ENCODE measurements at regions not wholly inside any gene's neighbourhood (a gene's known extent, or its start where the extent isn't known, plus 50 kb on each side); places are given as distances from the start of the nearest gene placed in this dataset.
A peak's percentile ranks its signal among the peaks of the same experiment; 100 is the strongest.

GRCh38 chrX:42616981-42617380 is 161.0 kb downstream of the PPP1R2C start:
- no peak for DNase-seq

DNA sequence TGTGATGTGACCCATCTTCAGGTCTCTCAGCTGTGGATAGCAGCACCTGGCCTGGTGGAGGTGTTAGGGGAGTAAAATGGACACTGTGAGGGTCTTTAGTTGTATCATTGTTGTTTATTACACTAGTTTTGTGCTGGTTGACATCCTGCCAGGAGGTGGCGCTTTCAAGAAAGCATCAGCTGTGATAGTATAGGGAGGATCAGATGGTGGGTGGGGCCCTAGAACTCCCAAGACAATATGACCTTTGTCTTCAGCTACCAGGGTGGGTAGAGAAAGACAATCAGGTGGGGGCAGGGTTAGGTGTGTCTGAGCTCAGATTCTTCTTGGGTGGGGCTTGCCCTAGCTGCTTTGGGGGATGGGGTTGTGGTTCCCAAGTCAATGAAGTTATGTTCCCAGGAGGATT is 162.8 kb downstream of the PPP1R2C start:
- DNase-seq: no peak

GRCh38 chrX:42606591-42606990 is 171.4 kb downstream of the PPP1R2C start:
- no peak for DNase-seq

GRCh38 chrX:42604302-42604701 is 173.7 kb downstream of the PPP1R2C start:
- DNase-seq: no peak

DNA sequence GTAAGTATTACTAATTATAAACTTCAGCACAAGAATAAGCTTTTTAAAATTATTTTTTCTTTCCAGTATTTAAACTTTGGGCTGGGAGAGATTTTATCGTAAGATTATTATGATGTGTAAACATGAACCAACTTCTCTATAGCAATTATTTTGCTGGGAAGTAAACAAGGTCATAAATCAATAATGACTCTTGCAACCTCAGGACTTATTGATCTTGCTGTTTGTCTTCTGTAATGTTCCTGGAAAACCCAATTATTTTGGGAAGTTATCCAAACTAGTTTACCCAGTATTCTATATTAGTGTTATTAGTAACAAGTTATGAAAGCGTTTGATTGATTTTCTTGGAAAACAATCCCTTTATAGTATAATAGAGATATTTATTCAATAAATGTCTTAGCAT is 174.9 kb downstream of the PPP1R2C start:
- DNase-seq: no peak

- DNase-seq: no peak
These were observed 175.4 kb downstream of the PPP1R2C start for GRCh38 chrX:42602566-42602965.

DNA sequence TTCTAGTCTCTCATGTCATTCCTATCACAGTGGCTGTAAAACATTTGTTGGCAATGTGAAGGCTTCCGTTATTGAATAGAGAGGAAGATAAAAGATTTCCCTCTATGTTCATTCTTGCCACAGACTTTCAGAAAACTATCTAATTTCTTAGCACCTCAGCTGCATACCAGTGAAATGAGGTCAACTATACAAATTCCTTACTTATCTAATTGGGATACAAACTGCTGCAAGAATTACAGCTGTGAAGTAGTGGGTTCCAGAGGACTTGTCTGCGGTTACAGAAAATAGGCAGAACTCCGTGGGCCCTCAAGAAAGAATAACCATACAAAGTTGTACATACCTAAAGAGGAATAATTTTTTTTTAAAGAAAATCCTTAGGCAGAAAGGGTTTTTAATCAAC is 175.8 kb downstream of the PPP1R2C start:
- DNase-seq: no peak

- DNase-seq: no peak
These were observed 180.5 kb downstream of the PPP1R2C start for GRCh38 chrX:42597481-42597880.

GRCh38 chrX:42585842-42586621 is 191.9 kb downstream of the PPP1R2C start:
- DNase-seq: no peak

DNA sequence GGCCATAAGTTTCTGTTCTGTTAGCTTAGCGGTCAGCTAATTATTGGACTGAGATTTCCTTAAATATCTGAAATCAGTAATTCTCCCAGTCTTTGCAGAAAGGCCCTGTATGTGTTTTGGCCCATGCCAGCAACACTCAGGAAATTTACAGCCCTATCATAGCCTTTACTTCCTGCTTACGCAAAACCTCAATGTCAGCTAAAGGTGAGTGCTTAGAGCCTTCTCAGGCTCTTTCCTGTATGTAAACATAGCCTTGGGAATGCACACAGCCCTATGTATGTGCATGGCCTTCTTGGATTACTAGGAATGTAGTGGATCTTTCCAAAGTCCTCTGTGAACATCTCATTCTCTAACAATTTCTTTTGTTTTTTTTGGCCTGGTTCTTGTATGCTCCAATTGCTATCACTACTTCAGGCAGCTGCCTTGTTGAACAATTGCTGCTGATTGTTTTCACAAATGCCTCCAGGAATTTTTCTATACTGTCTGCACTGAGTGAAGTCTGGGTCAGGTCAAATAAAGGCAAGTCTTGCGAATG is 200.0 kb downstream of the PPP1R2C start:
- no peak for DNase-seq

DNA sequence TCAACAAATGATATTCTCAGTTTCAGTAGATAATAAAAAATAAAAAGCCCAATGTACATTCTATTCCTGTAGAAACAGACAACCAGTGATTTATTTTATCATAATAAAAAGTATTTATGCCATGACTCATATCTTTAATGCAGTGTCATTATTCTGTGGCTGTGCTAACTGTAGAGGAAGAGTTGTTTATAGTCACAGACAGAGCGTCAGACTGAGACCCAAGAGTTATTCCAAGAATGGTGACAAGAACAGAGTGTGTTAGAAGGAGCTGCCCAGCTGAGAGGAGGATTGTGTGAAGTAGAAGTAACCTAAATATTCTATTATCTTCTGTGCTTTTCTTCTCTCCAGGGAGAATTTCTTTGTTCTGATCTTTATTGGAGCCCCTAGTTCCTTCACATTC is 210.7 kb downstream of the PPP1R2C start:
- DNase-seq: no peak

- DNase-seq: no peak
These were observed 212.2 kb downstream of the PPP1R2C start for GRCh38 chrX:42565739-42566138.

DNA sequence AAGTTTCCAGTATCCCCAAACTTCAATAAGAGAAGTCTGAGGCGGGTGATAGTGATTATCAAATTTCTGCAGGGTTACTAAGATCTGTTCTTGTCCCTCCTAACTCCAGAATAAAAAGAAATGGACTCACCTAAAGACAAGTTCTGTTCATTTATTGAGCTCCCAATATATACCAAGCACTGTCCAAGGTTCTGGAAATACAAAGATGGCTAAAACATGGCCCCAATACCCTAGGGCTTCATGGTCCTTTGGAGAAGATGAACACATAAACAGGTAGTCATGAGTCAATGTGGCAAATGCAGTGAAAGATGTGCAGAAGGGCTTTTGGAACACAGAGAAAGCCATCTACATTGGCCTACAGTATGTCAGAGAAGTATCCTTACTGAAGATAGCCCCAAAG is 231.2 kb downstream of the PPP1R2C start:
- no peak for DNase-seq

DNA sequence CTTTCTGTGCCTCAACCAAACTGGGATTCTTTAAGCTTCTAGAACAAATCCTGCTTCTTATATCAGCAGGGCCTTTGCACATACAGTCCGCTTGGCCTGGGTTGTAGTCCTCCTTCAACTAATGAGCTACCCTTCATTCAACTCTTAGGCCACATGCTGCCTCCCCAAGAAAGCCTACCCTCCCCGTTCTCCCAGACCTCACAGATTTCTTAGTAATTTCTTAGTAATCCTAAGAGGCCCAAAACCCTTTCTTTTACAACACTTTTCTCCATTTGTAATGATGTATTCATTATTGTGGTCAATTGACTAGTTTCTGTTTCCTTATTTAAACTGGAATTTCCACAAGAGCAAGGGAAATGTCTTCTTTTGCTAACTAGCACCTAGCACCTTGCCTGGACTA is 233.1 kb downstream of the PPP1R2C start:
- no peak for DNase-seq

DNA sequence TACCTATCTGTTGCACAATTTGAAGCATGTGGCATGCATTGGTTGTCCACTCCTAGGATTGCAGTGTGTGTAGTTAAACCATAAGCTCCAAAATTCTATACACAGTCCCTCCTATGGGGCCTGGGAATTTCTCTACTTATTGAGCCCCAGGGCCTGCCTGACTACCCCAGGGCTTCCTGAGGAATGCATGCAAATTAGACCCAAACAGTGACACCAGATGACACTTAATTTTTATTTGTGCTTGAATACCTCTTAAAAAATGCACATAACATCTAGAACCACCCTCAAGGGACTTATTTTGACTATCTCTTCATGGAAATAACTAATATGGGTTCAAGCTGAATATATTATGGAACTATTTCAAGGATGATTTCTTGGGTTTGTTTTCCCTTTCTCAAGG is 236.4 kb downstream of the PPP1R2C start:
- no peak for DNase-seq

GRCh38 chrX:42540146-42540545 is 237.8 kb downstream of the PPP1R2C start:
- DNase-seq: no peak

DNA sequence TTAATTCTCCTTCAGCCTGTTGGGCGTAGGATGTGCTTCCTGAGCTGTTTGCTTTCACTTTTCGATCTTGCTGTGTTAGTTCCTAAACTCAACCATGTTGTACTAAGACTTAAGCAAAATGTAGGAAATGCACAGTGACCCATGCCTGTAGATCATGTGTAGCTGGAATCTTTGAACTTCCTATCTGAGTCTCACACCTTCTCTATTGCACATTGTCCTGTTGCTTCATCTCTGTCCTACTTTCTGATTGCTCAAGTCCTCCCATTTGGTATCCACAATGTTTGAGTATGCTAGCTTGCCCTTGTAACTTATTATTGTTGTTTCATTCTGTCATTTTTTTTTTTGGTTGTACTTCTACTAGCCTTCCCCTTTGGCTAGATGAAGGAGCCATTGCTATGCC is 239.6 kb downstream of the PPP1R2C start:
- no peak for DNase-seq

GRCh38 chrX:42536286-42536685 is 241.7 kb downstream of the PPP1R2C start:
- DNase-seq: no peak

DNA sequence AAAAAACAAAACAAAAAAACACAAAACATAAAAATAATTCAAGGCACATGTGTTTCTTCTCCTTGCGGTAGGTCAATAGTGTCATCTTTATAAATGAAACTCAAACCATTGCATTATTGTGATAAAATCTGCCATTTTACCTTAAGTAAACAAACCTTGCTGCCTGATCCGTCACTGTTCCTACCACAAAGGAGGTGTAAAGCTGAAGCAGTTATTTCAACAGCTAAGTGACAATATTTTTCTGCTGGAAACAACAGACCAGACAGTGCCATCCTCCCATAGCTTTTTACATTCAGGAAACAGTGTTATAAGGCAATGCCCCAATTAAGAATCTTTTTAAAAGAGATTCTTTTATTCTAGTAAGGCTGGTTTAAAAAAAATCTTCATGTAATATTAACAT is 242.7 kb downstream of the PPP1R2C start:
- DNase-seq: no peak

GRCh38 chrX:42533761-42534160 is 244.2 kb downstream of the PPP1R2C start:
- DNase-seq: no peak

GRCh38 chrX:42531441-42531840 is 246.5 kb downstream of the PPP1R2C start:
- DNase-seq: no peak

DNA sequence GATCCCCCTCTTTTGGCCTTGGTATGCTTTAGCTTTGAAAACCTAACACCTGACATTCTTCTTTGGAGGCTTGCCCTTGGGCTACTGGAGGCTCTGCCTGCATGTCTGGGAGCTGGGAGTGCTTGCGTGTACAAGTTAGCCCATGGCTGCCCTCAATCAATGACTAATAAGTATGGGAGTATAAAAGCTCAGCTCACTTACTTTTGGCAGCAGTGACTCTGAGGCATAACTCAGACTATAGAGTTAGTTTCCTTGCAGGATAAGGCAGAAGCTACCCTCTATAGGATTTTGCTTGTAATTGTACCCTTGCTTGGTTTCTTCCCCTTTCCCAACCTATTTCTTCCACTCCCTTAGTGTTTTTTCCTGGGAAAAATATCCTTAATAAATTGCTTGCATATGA is 247.9 kb downstream of the PPP1R2C start:
- peak; percentile 74 for DNase-seq

DNA sequence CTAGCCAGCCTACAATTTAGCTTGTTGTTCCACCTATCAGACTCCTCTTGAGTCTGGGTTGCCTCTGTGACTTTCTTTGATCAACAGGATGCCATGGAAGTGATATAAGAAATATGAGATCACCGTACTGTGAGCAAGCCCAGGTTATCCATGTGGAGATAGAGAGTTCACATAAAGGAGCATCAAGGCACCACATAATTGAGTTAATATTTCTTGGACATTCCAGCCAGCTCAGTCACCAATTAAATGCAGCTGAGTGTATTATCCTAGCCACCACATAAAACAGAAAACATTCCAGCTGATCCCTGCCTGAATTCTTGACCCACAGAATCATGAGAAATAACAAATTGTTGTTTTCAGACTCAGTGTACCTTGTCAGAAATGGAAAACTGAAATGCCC is 253.6 kb downstream of the PPP1R2C start:
- DNase-seq: no peak

GRCh38 chrX:42519666-42520231 is 258.2 kb downstream of the PPP1R2C start:
- no peak for DNase-seq

DNA sequence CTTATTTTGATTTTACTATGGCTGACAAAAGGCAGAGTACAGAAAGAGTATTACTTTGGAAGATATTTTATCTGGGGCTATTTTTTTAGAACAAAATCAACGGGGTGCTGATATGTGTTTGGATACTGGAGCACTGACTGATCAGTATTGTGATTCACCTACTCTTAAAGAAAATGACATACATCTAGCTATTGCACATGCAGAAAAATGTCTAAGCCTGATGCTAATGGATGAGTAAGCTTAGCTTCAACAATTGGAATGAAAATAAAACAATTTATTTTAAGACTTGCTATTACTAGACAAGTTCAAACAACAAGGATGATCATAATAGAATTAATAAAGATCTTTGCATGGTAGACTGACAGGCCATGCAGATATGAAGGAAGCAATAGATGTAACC is 262.0 kb downstream of the PPP1R2C start:
- no peak for DNase-seq
